ENCODE measurements at regions not wholly inside any gene's neighbourhood (a gene's known extent, or its start where the extent isn't known, plus 50 kb on each side); places are given as distances from the start of the nearest gene placed in this dataset.

DNA sequence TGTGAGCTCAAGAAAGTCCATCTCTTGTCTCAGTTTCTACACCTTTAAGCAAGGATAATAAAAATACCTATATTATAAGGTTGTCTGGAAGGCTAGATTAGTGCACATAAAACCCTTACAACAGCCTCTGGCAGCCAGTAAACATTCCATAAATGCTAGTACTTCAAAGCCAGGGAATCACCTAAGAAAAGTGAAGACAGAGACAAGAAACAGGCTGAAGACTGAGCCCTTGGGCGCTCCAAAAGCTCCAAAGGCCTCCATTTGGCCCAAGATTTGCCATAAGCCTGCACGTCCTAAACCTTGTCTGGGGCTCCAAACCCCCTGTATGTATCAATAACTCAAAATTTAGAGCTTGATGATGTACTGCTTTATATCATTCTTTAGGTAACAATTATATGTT lies 52.2 kb upstream of the AKIP1 start:
- TF ChIP-seq, protein P1, sequence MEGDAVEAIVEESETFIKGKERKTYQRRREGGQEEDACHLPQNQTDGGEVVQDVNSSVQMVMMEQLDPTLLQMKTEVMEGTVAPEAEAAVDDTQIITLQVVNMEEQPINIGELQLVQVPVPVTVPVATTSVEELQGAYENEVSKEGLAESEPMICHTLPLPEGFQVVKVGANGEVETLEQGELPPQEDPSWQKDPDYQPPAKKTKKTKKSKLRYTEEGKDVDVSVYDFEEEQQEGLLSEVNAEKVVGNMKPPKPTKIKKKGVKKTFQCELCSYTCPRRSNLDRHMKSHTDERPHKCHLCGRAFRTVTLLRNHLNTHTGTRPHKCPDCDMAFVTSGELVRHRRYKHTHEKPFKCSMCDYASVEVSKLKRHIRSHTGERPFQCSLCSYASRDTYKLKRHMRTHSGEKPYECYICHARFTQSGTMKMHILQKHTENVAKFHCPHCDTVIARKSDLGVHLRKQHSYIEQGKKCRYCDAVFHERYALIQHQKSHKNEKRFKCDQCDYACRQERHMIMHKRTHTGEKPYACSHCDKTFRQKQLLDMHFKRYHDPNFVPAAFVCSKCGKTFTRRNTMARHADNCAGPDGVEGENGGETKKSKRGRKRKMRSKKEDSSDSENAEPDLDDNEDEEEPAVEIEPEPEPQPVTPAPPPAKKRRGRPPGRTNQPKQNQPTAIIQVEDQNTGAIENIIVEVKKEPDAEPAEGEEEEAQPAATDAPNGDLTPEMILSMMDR (IDR thresholded peaks at IDR 0.05; ENCODE audit: insufficient read depth, low read length, poor library complexity, severe bottlenecking): no peak
- no peak for TF ChIP-seq EZH2phosphoT487 (conservative IDR thresholded peaks at IDR 0.05; ENCODE audit: low read length)
